ENCODE measurements at regions not wholly inside any gene's neighbourhood (a gene's known extent, or its start where the extent isn't known, plus 50 kb on each side); places are given as distances from the start of the nearest gene placed in this dataset.

GRCh38 chr7:41900532-41900931 lies 197.6 kb upstream of the INHBA start:
- Histone ChIP-seq H2AFZ (ENCODE audit: control insufficient read depth, low read length) (no peak overlapping the region), H3K4me1 (ENCODE audit: control insufficient read depth, extremely low read depth, insufficient read depth, low read length) (no peaks in the 10 kb centered on the region), H3K4me3 (ENCODE audit: control insufficient read depth in 2 of 3, extremely low read depth in 1 of 3, insufficient read depth in 2 of 3, low read depth in 1 of 3, low read length in 3 of 3) (no peak overlapping the region), H3K9me3 (ENCODE audit: control insufficient read depth, low read depth, low read length) (no peaks in the 10 kb centered on the region), H3K9ac (ENCODE audit: control insufficient read depth, extremely low read depth, insufficient read depth, low read length) (no peak overlapping the region), H3K4me2 (ENCODE audit: control insufficient read depth, extremely low read depth, insufficient read depth, low read depth, low read length) (no peak overlapping the region), H3K36me3 (ENCODE audit: control insufficient read depth in 2 of 2, extremely low read depth in 1 of 2, insufficient read depth in 2 of 2, low read length in 2 of 2) (no peaks in the 10 kb centered on the region), H3K27ac (ENCODE audit: control insufficient read depth, insufficient read depth, low read length) (no peak overlapping the region), H3K9me1 (ENCODE audit: control insufficient read depth, extremely low read depth, insufficient read depth, low read length) (no peaks in the 10 kb centered on the region), H3K79me2 (ENCODE audit: control insufficient read depth, insufficient read depth, low read length) (no peaks in the 10 kb centered on the region), H4K20me1 (ENCODE audit: control insufficient read depth, extremely low read depth, insufficient read depth, low read length) (no peaks in the 10 kb centered on the region), H3K27me3 (ENCODE audit: control insufficient read depth, extremely low read depth, insufficient read depth, low read length) (no peaks in the 10 kb centered on the region)
- dilution Hi-C loops (cut with MboI; ENCODE audit: extremely low pct_ligation_motif_present, low sequenced_read_pairs): no loop called here
- DNase-seq (ENCODE audit: low read depth, low spot score) (no peak), FAIRE-seq (no peak)
- TF ChIP-seq CTCF (optimal IDR thresholded peaks at IDR 0.05 in 1 of 3, IDR thresholded peaks at IDR 0.05 in 1 of 3, conservative IDR thresholded peaks at IDR 0.05 in 1 of 3; ENCODE audit: extremely low read depth in 1 of 3, insufficient read depth in 2 of 3, low read length in 3 of 3) (no peak), EZH2 (IDR thresholded peaks at IDR 0.05; ENCODE audit: low read length) (no peak)

- H3K4me1 ChIP-seq (ENCODE audit: control insufficient read depth, extremely low read depth, insufficient read depth, low read length): no peaks in the 10 kb centered on the region
- no peak for DNase-seq (ENCODE audit: low read depth, low spot score)
- no peaks in the 10 kb centered on the region for H3K27me3 ChIP-seq (ENCODE audit: control insufficient read depth, extremely low read depth, insufficient read depth, low read length)
- no peaks in the 10 kb centered on the region for H3K36me3 ChIP-seq (ENCODE audit: control insufficient read depth in 2 of 2, extremely low read depth in 1 of 2, insufficient read depth in 2 of 2, low read length in 2 of 2)
- no peak overlapping the region for H3K4me3 ChIP-seq (ENCODE audit: control insufficient read depth in 2 of 3, extremely low read depth in 1 of 3, insufficient read depth in 2 of 3, low read depth in 1 of 3, low read length in 3 of 3)
- H3K9ac ChIP-seq (ENCODE audit: control insufficient read depth, extremely low read depth, insufficient read depth, low read length): no peak overlapping the region
- dilution Hi-C loops (cut with MboI; ENCODE audit: extremely low pct_ligation_motif_present, low sequenced_read_pairs): no loop called here
- no peak overlapping the region for H3K4me2 ChIP-seq (ENCODE audit: control insufficient read depth, extremely low read depth, insufficient read depth, low read depth, low read length)
- TF ChIP-seq CTCF (optimal IDR thresholded peaks at IDR 0.05 in 1 of 3, IDR thresholded peaks at IDR 0.05 in 1 of 3, conservative IDR thresholded peaks at IDR 0.05 in 1 of 3; ENCODE audit: extremely low read depth in 1 of 3, insufficient read depth in 2 of 3, low read length in 3 of 3) (no peak), EZH2 (IDR thresholded peaks at IDR 0.05; ENCODE audit: low read length) (no peak)
- H4K20me1 ChIP-seq (ENCODE audit: control insufficient read depth, extremely low read depth, insufficient read depth, low read length): no peaks in the 10 kb centered on the region
- no peaks in the 10 kb centered on the region for H3K9me3 ChIP-seq (ENCODE audit: control insufficient read depth, low read depth, low read length)
- no peak overlapping the region for H3K27ac ChIP-seq (ENCODE audit: control insufficient read depth, insufficient read depth, low read length)
- no peak overlapping the region for H2AFZ ChIP-seq (ENCODE audit: control insufficient read depth, low read length)
- no peaks in the 10 kb centered on the region for H3K79me2 ChIP-seq (ENCODE audit: control insufficient read depth, insufficient read depth, low read length)
- no peaks in the 10 kb centered on the region for H3K9me1 ChIP-seq (ENCODE audit: control insufficient read depth, extremely low read depth, insufficient read depth, low read length)
- no peak for FAIRE-seq
Observed at GRCh38 chr7:41899823-41900433, 197.0 kb upstream of the INHBA start.

Data from keratinocyte (primary cell).